ENCODE measurements at regions not wholly inside any gene's neighbourhood (a gene's known extent, or its start where the extent isn't known, plus 50 kb on each side); places are given as distances from the start of the nearest gene placed in this dataset.

DNA sequence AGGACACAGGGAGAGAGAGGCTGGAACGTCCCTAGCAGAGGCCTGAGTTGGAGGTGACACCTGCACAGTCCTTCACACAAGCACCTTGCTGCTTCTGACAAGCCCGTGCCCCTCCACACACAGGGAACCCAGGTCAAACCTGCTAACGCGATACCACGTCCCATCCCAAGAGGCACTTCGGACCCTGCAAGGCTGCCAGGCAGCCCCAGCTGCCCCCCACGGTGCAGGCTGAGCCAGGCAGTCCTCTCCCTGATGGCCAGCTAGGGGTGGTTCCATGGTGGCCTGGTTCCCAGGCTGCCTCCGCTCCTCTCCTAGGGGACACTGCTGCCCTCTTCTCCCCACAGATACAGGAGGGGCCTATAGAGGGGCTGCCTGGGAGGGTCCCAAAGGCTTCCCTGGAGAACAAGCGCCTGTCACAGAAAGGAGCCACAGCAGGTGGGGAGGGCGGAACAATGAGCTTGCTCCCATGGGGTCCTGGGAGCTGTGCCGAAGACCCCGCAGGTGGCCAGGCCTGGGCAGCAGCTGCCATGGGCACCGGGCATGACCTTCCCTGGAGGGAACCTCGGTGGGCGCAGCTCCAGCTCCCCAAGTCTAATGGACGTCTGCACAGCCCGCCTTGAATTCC is 434.2 kb upstream of the MYT1L start:
- TF ChIP-seq CTCF (IDR thresholded peaks at IDR 0.05), result no peak
- no peak for TF ChIP-seq EZH2 (IDR thresholded peaks at IDR 0.05)
